ENCODE measurements at regions not wholly inside any gene's neighbourhood (a gene's known extent, or its start where the extent isn't known, plus 50 kb on each side); places are given as distances from the start of the nearest gene placed in this dataset.

- Histone ChIP-seq H3K27me3 (no peaks in the 10 kb centered on the region), H3K9me3 (no peaks in the 10 kb centered on the region), H3K4me1 (no peaks in the 10 kb centered on the region), H3K4me3 (no peak overlapping the region), H3K27ac (no peak overlapping the region), H3K36me3 (no peaks in the 10 kb centered on the region)
- 56% methylated on average over 4 of the region's 10 CpGs for WGBS (ENCODE audit: insufficient coverage, low coverage, low lambda C conversion rate, missing lambda C conversion rate)
- ATAC-seq = no peak
- no peak for DNase-seq
- TF ChIP-seq CTCF (IDR thresholded peaks at IDR 0.05) (no peak), POLR2A (IDR thresholded peaks at IDR 0.05) (no peak)
- intact Hi-C loops (cut with DNase I) = loop anchor here in 1 of 2 donors (5.0 kb wide), 1 partner anchor 274 kb away; no protein-coding TSS in a partner anchor
These were observed 59.4 kb upstream of the PAX7 start for GRCh38 chr1:18571275-18571674.

GRCh38 chr1:18572022-18572880 is 58.4 kb upstream of the PAX7 start:
- no peak for ATAC-seq
- TF ChIP-seq CTCF (IDR thresholded peaks at IDR 0.05) (no peak), POLR2A (IDR thresholded peaks at IDR 0.05) (no peak)
- 74% methylated on average over 6 of the region's 9 CpGs for WGBS (ENCODE audit: insufficient coverage, low coverage, low lambda C conversion rate, missing lambda C conversion rate)
- no peak overlapping the region for H3K27ac ChIP-seq
- no peaks in the 10 kb centered on the region for H3K9me3 ChIP-seq
- no peak for DNase-seq
- no peaks in the 10 kb centered on the region for H3K4me1 ChIP-seq
- H3K36me3 ChIP-seq = no peaks in the 10 kb centered on the region
- H3K27me3 ChIP-seq = no peaks in the 10 kb centered on the region
- intact Hi-C loops (cut with DNase I) = loop anchor here in 1 of 2 donors (5.0 kb wide), 1 partner anchor 275 kb away; no protein-coding TSS in a partner anchor
- H3K4me3 ChIP-seq = no peak overlapping the region

- TF ChIP-seq CTCF (IDR thresholded peaks at IDR 0.05) (no peak), POLR2A (IDR thresholded peaks at IDR 0.05) (no peak)
These were observed 57.5 kb upstream of the PAX7 start for GRCh38 chr1:18573170-18573569.

GRCh38 chr1:18574754-18575153 is 55.9 kb upstream of the PAX7 start:
- TF ChIP-seq CTCF (IDR thresholded peaks at IDR 0.05) (no peak), POLR2A (IDR thresholded peaks at IDR 0.05) (no peak)
- intact Hi-C loops (cut with DNase I) = loop anchor here in 1 of 2 donors (5.0 kb wide), 1 partner anchor 277 kb away; no protein-coding TSS in a partner anchor
- WGBS (ENCODE audit: insufficient coverage, low coverage, low lambda C conversion rate, missing lambda C conversion rate) = 61% methylated on average over 5 of the region's 5 CpGs
- Histone ChIP-seq H3K36me3 (no peaks in the 10 kb centered on the region), H3K27ac (no peak overlapping the region), H3K9me3 (no peaks in the 10 kb centered on the region), H3K4me1 (no peaks in the 10 kb centered on the region), H3K4me3 (no peak overlapping the region), H3K27me3 (no peaks in the 10 kb centered on the region)
- DNase-seq (no peak), ATAC-seq (no peak)

More at GRCh38 chr1:18573170-18573569, 57.5 kb upstream of the PAX7 start:
- intact Hi-C loops (cut with DNase I) = loop anchor here in 1 of 2 donors (5.0 kb wide), 1 partner anchor 276 kb away; no protein-coding TSS in a partner anchor
- WGBS (ENCODE audit: insufficient coverage, low coverage, low lambda C conversion rate, missing lambda C conversion rate) = 38% methylated on average over 4 of the region's 8 CpGs
- H3K27me3 ChIP-seq = no peaks in the 10 kb centered on the region
- no peak overlapping the region for H3K4me3 ChIP-seq
- no peaks in the 10 kb centered on the region for H3K36me3 ChIP-seq
- H3K4me1 ChIP-seq = no peaks in the 10 kb centered on the region
- no peaks in the 10 kb centered on the region for H3K9me3 ChIP-seq
- no peak overlapping the region for H3K27ac ChIP-seq
- DNase-seq (no peak), ATAC-seq (no peak)
